NT2/D1 (cell line): ENCODE measurements at regions not wholly inside any gene's neighbourhood (a gene's known extent, or its start where the extent isn't known, plus 50 kb on each side); places are given as distances from the start of the nearest gene placed in this dataset.

ENCODE experiments used
- SUZ12 ChIP-seq: IDR thresholded peaks from 2 replicates; pipeline ENCODE4 v1.6.1; 2011; ENCODE audit not compliant: insufficient read length, insufficient read depth; ENCODE audit errors: extremely low read depth
- YY1 ChIP-seq: IDR thresholded peaks from 2 replicates; pipeline ENCODE4 v1.6.1; 2011; ENCODE audit not compliant: insufficient read length, insufficient read depth
- ZNF274 ChIP-seq: IDR thresholded peaks from 2 replicates; pipeline ENCODE4 v1.6.1; 2011; ENCODE audit warnings: mild to moderate bottlenecking, low read depth, low read length

DNA sequence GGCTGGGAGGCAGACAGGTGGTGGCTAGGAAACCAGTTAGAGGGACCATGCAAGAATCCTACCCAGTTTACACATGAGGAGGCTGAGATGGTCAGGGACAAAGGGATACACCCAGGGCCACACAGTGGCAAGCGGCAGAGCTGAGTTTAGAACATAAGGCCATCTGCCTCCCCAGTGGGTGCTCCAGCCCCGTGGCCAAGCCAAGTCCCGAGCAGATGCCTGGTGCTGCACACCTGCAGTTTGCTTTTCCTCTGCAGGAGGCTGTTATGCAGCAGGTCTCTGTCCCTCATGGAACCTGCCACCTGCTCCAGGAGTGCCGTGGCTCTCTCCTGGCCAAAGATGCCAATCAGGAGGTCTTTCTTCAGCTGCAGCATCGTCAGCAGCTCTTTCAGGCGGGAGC lies 70.8 kb downstream of the SYNE3 start:
- TF ChIP-seq YY1 = no peak
- TF ChIP-seq SUZ12 = no peak
- TF ChIP-seq ZNF274 = no peak
